ENCODE measurements at regions not wholly inside any gene's neighbourhood (a gene's known extent, or its start where the extent isn't known, plus 50 kb on each side); places are given as distances from the start of the nearest gene placed in this dataset.
"Not testable (repeated sequence)": the region's sequence is repeated elsewhere in the genome, so short reads cannot be mapped to it uniquely, and the experiment has no call there.

DNA sequence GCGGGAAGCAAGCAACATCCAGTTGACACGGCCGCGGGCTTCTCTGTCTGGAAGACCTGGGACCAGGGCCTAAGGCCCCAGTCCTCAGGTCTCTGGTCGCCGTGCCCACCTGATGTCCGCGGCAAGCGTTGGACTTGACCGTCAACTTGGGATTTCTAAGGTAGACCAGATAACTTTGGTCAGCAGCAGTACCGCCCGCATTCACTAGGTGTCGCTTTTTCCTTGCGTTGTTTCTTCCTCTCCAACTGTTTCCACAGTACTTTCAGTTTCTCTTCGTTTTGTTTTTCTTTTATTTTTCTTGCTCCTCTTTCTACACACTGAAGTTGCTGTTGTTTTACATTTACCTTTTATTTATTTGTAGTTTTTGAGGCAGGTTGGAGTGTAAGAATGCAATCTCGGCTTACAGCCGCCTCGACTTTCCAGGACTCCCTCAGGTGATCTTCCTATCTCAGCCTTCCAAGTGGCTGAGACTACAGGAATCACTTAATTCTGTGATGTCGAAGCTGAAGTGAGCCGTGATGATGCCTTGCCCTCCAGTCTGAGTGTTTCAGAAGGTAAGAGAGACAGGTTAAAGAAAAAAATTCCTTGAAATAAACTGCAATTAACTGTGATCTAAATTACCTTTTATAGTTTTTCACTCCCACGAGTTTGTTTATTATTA lies 2140.8 kb upstream of the TPTE start:
- TF ChIP-seq, protein P1, sequence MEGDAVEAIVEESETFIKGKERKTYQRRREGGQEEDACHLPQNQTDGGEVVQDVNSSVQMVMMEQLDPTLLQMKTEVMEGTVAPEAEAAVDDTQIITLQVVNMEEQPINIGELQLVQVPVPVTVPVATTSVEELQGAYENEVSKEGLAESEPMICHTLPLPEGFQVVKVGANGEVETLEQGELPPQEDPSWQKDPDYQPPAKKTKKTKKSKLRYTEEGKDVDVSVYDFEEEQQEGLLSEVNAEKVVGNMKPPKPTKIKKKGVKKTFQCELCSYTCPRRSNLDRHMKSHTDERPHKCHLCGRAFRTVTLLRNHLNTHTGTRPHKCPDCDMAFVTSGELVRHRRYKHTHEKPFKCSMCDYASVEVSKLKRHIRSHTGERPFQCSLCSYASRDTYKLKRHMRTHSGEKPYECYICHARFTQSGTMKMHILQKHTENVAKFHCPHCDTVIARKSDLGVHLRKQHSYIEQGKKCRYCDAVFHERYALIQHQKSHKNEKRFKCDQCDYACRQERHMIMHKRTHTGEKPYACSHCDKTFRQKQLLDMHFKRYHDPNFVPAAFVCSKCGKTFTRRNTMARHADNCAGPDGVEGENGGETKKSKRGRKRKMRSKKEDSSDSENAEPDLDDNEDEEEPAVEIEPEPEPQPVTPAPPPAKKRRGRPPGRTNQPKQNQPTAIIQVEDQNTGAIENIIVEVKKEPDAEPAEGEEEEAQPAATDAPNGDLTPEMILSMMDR (IDR thresholded peaks at IDR 0.05): not testable (repeated sequence)
- not testable (repeated sequence) for TF ChIP-seq RARB (CRISPR knock-in tag; IDR thresholded peaks at IDR 0.05); BHLHE40 (IDR thresholded peaks at IDR 0.05; ENCODE audit: low read depth, low read length); MAFK (IDR thresholded peaks at IDR 0.05; ENCODE audit: partially characterized antibody); CBX2 (IDR thresholded peaks at IDR 0.05; ENCODE audit: borderline replicate concordance, low read depth); RAD21 (conservative IDR thresholded peaks at IDR 0.05 in 1 of 2, IDR thresholded peaks at IDR 0.05 in 1 of 2); ZFP36 (IDR thresholded peaks at IDR 0.05; ENCODE audit: borderline replicate concordance, partially characterized antibody); MYC (IDR thresholded peaks at IDR 0.05; ENCODE audit: borderline replicate concordance, low read length); POLR2AphosphoS2 (conservative IDR thresholded peaks at IDR 0.05; ENCODE audit: low read length); KDM1A (IDR thresholded peaks at IDR 0.05; ENCODE audit: low read depth); POLR2A (IDR thresholded peaks at IDR 0.05; ENCODE audit: low read length); REST (IDR thresholded peaks at IDR 0.05); HOXA7 (CRISPR knock-in tag; IDR thresholded peaks at IDR 0.05)
- TF ChIP-seq, protein P2, sequence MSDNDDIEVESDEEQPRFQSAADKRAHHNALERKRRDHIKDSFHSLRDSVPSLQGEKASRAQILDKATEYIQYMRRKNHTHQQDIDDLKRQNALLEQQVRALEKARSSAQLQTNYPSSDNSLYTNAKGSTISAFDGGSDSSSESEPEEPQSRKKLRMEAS (IDR thresholded peaks at IDR 0.05): not testable (repeated sequence)
